Lower leg skin (tissue), 4 donors: ENCODE measurements at regions not wholly inside any gene's neighbourhood (a gene's known extent, or its start where the extent isn't known, plus 50 kb on each side); places are given as distances from the start of the nearest gene placed in this dataset.
"Not testable (repeated sequence)": the region's sequence is repeated elsewhere in the genome, so short reads cannot be mapped to it uniquely, and the experiment has no call there.

Source experiments
- DNase-seq, 2 donors: peaks; one replicate each; pipeline ENCODE4 v3.0.0-alpha.2; 2019; ENCODE audit warnings: low spot score in 2 of 2
- H3K4me3 ChIP-seq: fragments of 200-600 bp; sonication (generic); 2 replicates; pipeline ENCODE4 v1.5.1; 2017; ENCODE audit warnings: mild to moderate bottlenecking, low read depth; ENCODE audit not compliant: poor library complexity, severe bottlenecking
- POLR2A ChIP-seq, 2 donors: fragments of 450-650 bp; IDR thresholded peaks; one replicate each; pipeline ENCODE4 v1.6.1; 2016 to 2017; ENCODE audit warnings: antibody characterized with exemption in 2 of 2, mild to moderate bottlenecking in 1 of 2, moderate library complexity in 1 of 2
- WGBS, 2 donors: methylation state at CpG; one replicate each; pipeline ENCODE4 v1.1.5; 2018; 5-methylcytosine and 5-hydroxymethylcytosine counted together
- intact Hi-C: fragments of 100-400 bp; cut with DNase I; formaldehyde crosslinking; loops from one replicate; pipeline ENCODE4 v1.15.0; 2023; ENCODE audit warnings: low total_unique reads
- TF ChIP-seq, protein P1 (sequence below), 3 donors: fragments of 450-650 bp; IDR thresholded peaks; one replicate each; pipeline ENCODE4 v1.5.1; 2016; ENCODE audit warnings: antibody characterized with exemption in 3 of 3, mild to moderate bottlenecking in 3 of 3, moderate library complexity in 2 of 3

- DNase-seq = peak in 1 of 2 donors; percentile 69
- no peak overlapping the region for H3K4me3 ChIP-seq
- 91 to 92% methylated on average over 7 to 21 of the region's 21 CpGs for WGBS, 2 donors
- no peak for TF ChIP-seq POLR2A (IDR thresholded peaks at IDR 0.05)
- TF ChIP-seq, protein P1, sequence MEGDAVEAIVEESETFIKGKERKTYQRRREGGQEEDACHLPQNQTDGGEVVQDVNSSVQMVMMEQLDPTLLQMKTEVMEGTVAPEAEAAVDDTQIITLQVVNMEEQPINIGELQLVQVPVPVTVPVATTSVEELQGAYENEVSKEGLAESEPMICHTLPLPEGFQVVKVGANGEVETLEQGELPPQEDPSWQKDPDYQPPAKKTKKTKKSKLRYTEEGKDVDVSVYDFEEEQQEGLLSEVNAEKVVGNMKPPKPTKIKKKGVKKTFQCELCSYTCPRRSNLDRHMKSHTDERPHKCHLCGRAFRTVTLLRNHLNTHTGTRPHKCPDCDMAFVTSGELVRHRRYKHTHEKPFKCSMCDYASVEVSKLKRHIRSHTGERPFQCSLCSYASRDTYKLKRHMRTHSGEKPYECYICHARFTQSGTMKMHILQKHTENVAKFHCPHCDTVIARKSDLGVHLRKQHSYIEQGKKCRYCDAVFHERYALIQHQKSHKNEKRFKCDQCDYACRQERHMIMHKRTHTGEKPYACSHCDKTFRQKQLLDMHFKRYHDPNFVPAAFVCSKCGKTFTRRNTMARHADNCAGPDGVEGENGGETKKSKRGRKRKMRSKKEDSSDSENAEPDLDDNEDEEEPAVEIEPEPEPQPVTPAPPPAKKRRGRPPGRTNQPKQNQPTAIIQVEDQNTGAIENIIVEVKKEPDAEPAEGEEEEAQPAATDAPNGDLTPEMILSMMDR (IDR thresholded peaks at IDR 0.05) = no peak
- intact Hi-C loops = no loop called here
These were observed 1425.1 kb downstream of the BRD1 start for GRCh38 chr22:48402591-48403031.

DNA sequence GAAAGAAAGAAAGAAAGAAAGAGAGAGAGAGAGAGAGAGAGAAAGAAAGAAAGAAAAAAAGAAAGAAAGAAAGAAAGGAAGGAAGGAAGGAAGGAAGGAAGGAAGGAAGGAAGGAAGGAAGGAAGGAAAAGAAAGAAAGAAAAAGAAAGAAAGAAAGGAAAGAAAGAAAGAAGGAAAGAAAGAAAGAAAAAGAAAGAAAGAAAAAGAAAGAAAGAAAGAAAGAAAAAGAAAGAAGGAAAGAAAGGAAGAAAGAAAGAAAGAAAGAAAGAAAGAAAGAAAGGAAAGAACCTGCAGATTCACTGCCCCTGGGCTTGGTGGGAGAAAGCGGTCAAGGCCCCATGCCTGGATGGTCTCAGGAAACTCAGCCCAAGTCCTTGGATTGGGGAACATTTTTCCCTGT is 1426.2 kb downstream of the BRD1 start:
- WGBS, 2 donors = 95% methylated on average over 1 of the region's 1 CpG
- DNase-seq, intact Hi-C loops, H3K4me3 ChIP-seq: not testable (repeated sequence)

DNA sequence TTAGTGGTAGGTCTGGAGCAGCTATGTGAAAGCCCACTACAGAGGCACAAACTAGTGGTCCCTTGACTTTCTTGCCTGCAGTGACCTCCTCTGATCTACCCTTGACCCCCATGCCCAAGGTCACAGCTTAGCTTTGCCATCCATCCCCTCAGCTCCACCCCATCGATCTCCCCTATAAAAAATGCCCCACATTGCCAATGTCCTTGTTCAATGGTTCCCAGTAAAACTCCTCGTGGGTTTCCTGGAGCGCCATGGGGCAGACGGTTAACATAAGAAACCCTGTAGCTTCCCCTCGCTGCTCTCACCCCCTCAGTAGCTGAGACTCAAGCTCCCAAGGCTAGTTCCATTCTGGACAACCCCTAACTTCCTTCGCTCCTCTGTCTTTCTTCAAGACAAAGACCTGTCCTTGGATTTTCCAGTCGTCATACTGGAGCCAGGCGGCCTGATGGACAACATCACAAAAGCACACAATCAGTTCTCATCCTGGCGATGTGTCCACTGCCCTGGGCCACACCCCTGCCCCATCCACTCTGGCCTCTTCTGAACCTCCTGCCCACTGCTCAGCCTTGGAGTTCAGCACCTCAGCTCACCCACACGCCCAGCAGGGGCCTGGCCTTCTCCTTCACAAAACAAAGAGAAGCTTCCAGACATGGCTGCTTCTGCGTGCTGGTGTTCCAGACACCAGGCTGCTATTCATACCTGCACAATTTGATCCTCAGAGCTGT is 1429.3 kb downstream of the BRD1 start:
- 90 to 93% methylated on average over 11 of the region's 11 CpGs for WGBS, 2 donors
- DNase-seq = peak in 1 of 2 donors; percentile 72

GRCh38 chr22:48397531-48398180 is 1430.0 kb downstream of the BRD1 start:
- DNase-seq = peak in 1 of 2 donors; percentile 59
- no peak overlapping the region for H3K4me3 ChIP-seq
- intact Hi-C loops = no loop called here
- WGBS, 2 donors = 65 to 84% methylated on average over 16 of the region's 16 CpGs
- TF ChIP-seq, protein P1 (IDR thresholded peaks at IDR 0.05) = no peak
- no peak for TF ChIP-seq POLR2A (IDR thresholded peaks at IDR 0.05)

More for the DNA sequence above, 1429.3 kb downstream of the BRD1 start:
- intact Hi-C loops = no loop called here
- TF ChIP-seq, protein P1 (IDR thresholded peaks at IDR 0.05) = no peak
- no peak for TF ChIP-seq POLR2A (IDR thresholded peaks at IDR 0.05)
- H3K4me3 ChIP-seq = no peak overlapping the region

- intact Hi-C loops = no loop called here
- DNase-seq = no peak
- no peak overlapping the region for H3K4me3 ChIP-seq
- no peak for TF ChIP-seq POLR2A (IDR thresholded peaks at IDR 0.05)
- TF ChIP-seq, protein P1 (IDR thresholded peaks at IDR 0.05) = no peak
- 87 to 91% methylated on average over 29 to 31 of the region's 31 CpGs for WGBS, 2 donors
These were observed 1430.7 kb downstream of the BRD1 start for GRCh38 chr22:48396785-48397530.
